Fibroblast of upper back skin (primary cell): ENCODE measurements at regions not wholly inside any gene's neighbourhood (a gene's known extent, or its start where the extent isn't known, plus 50 kb on each side); places are given as distances from the start of the nearest gene placed in this dataset.

Experiments used
- DNase-seq: peaks from one replicate; pipeline ENCODE4 v3.0.0-alpha.2; 2013

DNA sequence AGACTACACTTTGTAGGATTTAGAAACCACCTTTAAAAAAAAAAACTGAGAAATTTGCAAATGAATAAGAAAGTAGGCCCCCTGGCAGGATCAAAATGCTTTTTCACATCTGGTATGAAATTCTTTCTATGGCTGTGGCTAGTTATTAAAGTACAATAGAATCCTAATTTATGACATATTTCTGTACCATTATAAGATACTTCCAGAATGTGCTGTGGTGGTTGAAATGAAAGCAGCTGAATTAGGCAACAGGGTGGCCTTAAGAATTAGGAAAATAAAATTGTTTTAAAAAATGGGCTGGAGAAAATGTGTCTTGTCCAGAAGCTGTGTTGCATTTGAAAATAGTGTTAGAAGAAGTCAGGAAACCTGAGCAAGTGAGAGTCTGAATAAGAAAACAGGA lies 85.9 kb upstream of the PDE3A start:
- DNase-seq, result peak; percentile 77

DNA sequence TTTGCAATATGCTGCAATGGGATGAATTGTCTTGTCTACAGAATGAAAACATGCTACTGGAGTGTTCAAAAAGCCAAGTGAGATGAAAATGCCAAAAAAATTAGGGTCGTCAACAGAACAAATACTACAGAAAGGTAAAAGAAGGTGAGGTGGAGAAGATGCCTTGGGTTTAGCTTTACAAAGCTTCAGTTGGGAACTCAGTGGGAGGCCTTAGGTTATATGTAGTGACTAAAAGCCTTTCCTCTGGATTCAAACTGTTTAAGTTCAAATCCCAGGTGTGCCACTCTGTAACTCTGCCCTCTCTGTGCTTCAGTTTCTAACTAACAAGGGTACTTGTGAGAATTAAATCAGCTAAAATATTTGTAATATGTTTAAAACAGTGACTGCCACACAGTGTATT lies 84.9 kb upstream of the PDE3A start:
- DNase-seq, result no peak

GRCh38 chr12:20289520-20289919 lies 78.8 kb upstream of the PDE3A start:
- DNase-seq, result no peak

- DNase-seq, result no peak
These were observed 67.9 kb upstream of the PDE3A start for GRCh38 chr12:20300457-20300856.

- peak; percentile 53 for DNase-seq
These were observed 62.9 kb upstream of the PDE3A start for GRCh38 chr12:20305470-20305869.

DNA sequence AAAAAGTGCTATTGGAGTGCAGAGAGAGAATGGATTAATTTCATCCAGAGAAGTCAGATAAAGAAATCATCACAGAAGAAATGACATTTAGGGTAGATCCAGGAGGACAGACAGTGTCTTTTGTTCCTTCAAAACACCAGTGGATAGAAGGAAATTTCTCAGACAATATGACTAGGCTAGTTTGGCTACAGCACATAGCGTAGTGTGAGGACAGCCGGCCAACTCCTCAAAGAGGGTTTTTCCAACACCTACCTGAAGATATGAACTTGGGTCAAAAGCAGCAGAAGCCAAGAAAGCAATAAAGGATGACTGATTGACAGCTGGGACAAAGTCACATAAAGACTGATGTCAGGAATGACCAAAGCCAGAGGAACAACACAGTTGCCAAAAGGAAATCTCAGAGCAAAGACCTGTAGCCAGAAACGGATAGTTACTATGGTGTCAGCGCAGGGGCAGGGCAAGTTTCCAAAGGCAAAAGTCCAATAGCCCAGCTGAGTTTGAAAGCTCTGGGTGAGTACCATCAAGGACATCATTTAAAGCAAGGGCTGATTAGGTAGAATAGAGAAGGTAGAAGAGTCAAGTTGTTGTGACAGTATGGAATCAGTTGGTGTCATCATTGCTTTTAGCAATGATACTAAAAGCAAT lies 58.7 kb upstream of the PDE3A start:
- DNase-seq, result no peak

GRCh38 chr12:20314328-20314727 lies 54.0 kb upstream of the PDE3A start:
- DNase-seq, result peak; percentile 85

DNA sequence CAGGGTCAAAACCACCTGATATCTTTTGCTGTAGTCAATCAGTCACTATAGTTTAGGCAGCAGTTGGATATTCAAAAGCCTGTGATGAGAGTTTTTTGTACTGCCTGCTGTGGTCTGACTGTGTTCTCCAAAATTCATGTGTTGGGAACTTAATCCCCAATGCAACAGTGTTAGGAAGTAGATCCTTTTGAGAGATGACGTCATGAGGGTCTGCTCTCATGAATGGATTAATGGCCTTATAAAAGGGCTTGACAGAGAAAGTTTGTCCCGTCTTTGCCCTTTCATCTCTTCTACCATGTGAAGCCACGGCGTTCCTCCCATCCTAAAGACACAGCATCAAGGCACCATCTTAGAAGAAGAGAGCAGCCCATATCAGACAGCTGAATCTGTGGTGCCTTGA lies 50.8 kb upstream of the PDE3A start:
- DNase-seq, result no peak
